Keratinocyte (primary cell): ENCODE measurements at regions not wholly inside any gene's neighbourhood (a gene's known extent, or its start where the extent isn't known, plus 50 kb on each side); places are given as distances from the start of the nearest gene placed in this dataset.

ENCODE experiments used
- DNase-seq: peaks from one replicate; pipeline ENCODE4 v3.0.0-alpha.2; 2011; ENCODE audit warnings: low read depth, missing footprints, low spot score
- FAIRE-seq: peaks from 2 replicates; lab custom pipeline; 2011; peaks lifted over from hg19 to GRCh38; lab: Jason Lieb, UNC
- H2AFZ ChIP-seq: 2 replicates; pipeline ENCODE4 v1.6.0; 2012; ENCODE audit warnings: low read length, control low read depth, inconsistent platforms; ENCODE audit not compliant: control insufficient read depth
- H3K27ac ChIP-seq: 2 replicates; pipeline ENCODE4 v1.5.1; 2011; ENCODE audit warnings: low read length; ENCODE audit not compliant: control insufficient read depth, insufficient read depth
- H3K27me3 ChIP-seq: 3 replicates; pipeline ENCODE4 v1.6.0; 2011; ENCODE audit warnings: low read length; ENCODE audit not compliant: control insufficient read depth, insufficient read depth; ENCODE audit errors: extremely low read depth
- H3K36me3 ChIP-seq, 2 experiments: 2 replicates in 1 of 2; 3 replicates in 1 of 2; pipeline ENCODE4 v1.5.1; 2011; ENCODE audit warnings: low read length in 2 of 2, mild to moderate bottlenecking in 1 of 2; ENCODE audit not compliant: control insufficient read depth in 2 of 2, insufficient read depth in 2 of 2; ENCODE audit errors: extremely low read depth in 1 of 2
- H3K4me1 ChIP-seq: 3 replicates; pipeline ENCODE4 v1.5.1; 2011; ENCODE audit warnings: low read length; ENCODE audit not compliant: control insufficient read depth, insufficient read depth; ENCODE audit errors: extremely low read depth
- H3K4me2 ChIP-seq: 3 replicates; pipeline ENCODE4 v1.6.0; 2011; ENCODE audit warnings: low read depth, low read length; ENCODE audit not compliant: control insufficient read depth, insufficient read depth; ENCODE audit errors: extremely low read depth
- H3K4me3 ChIP-seq, 3 experiments: fragments of 200-600 bp in 1 of 3; sonication (generic) in 1 of 3; 2 replicates in 2 of 3; 3 replicates in 1 of 3; pipeline ENCODE4 v1.5.1; 2011 to 2016; ENCODE audit warnings: low read length in 3 of 3, mild to moderate bottlenecking in 3 of 3, control low read depth in 2 of 3, inconsistent platforms in 1 of 3, low read depth in 1 of 3, mixed read lengths in 1 of 3, mixed run types in 1 of 3, moderate library complexity in 1 of 3; ENCODE audit not compliant: control insufficient read depth in 2 of 3, insufficient read depth in 2 of 3; ENCODE audit errors: extremely low read depth in 1 of 3
- H3K79me2 ChIP-seq: 2 replicates; pipeline ENCODE4 v1.6.0; 2012; ENCODE audit warnings: low read length; ENCODE audit not compliant: control insufficient read depth, insufficient read depth
- H3K9ac ChIP-seq: 3 replicates; pipeline ENCODE4 v1.6.0; 2011; ENCODE audit warnings: low read length; ENCODE audit not compliant: control insufficient read depth, insufficient read depth; ENCODE audit errors: extremely low read depth
- H3K9me1 ChIP-seq: 3 replicates; pipeline ENCODE4 v1.6.0; 2011; ENCODE audit warnings: low read length; ENCODE audit not compliant: control insufficient read depth, insufficient read depth; ENCODE audit errors: extremely low read depth
- H3K9me3 ChIP-seq: 2 replicates; pipeline ENCODE4 v1.5.1; 2012; ENCODE audit warnings: low read depth, low read length; ENCODE audit not compliant: control insufficient read depth
- H4K20me1 ChIP-seq: 3 replicates; pipeline ENCODE4 v1.6.0; 2011; ENCODE audit warnings: low read length; ENCODE audit not compliant: control insufficient read depth, insufficient read depth; ENCODE audit errors: extremely low read depth
- EZH2 ChIP-seq: IDR thresholded peaks from one replicate; pipeline ENCODE4 v1.6.1; 2012; ENCODE audit warnings: inconsistent platforms, mild to moderate bottlenecking, low read length, moderate library complexity
- dilution Hi-C: fragments of 300-500 bp; cut with MboI; formaldehyde crosslinking; loops from one replicate; pipeline ENCODE4 v1.7.0; 2020; ENCODE audit warnings: low sequenced_read_pairs; ENCODE audit not compliant: extremely low pct_ligation_motif_present
- TF ChIP-seq, protein P1 (sequence below), 3 experiments: IDR thresholded peaks in 1 of 3; conservative IDR thresholded peaks in 1 of 3; optimal IDR thresholded peaks in 1 of 3; 2 replicates in 2 of 3; 3 replicates in 1 of 3; pipeline versions ENCODE3 to v1.5.1; 2011; ENCODE audit warnings: low read length in 3 of 3, mild to moderate bottlenecking in 3 of 3, moderate library complexity in 2 of 3, control low read depth in 1 of 3, inconsistent platforms in 1 of 3; ENCODE audit not compliant: insufficient read depth in 2 of 3; ENCODE audit errors: extremely low read depth in 1 of 3

DNA sequence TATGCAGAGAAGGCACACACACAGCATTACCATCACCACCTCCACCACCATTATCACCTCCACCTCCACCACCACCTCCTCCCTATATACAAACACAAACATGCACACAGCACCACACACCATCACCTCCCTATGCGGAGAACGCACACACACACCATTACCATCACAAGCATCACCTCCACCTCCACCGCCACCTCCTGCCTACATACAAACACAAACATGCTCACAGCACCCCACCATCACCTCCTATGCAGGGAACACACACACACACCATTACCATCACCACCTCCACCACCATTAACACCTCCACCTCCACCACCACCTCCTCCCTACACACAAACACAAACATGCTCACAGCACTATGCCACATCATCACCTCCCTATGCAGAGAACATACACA lies 236.5 kb upstream of the AFDN start:
- Histone ChIP-seq H3K4me1 (no peaks in the 10 kb centered on the region), H3K79me2 (no peaks in the 10 kb centered on the region), H3K4me2 (no peak overlapping the region), H3K9me3 (peaks cover 3% of the 10 kb centered on the region), H3K27ac (no peak overlapping the region), H2AFZ (no peak overlapping the region), H4K20me1 (no peaks in the 10 kb centered on the region), H3K27me3 (no peaks in the 10 kb centered on the region), H3K36me3 (no peaks in the 10 kb centered on the region), H3K9ac (no peak overlapping the region), H3K9me1 (no peaks in the 10 kb centered on the region), H3K4me3 (no peak overlapping the region)
- TF ChIP-seq, protein P1, sequence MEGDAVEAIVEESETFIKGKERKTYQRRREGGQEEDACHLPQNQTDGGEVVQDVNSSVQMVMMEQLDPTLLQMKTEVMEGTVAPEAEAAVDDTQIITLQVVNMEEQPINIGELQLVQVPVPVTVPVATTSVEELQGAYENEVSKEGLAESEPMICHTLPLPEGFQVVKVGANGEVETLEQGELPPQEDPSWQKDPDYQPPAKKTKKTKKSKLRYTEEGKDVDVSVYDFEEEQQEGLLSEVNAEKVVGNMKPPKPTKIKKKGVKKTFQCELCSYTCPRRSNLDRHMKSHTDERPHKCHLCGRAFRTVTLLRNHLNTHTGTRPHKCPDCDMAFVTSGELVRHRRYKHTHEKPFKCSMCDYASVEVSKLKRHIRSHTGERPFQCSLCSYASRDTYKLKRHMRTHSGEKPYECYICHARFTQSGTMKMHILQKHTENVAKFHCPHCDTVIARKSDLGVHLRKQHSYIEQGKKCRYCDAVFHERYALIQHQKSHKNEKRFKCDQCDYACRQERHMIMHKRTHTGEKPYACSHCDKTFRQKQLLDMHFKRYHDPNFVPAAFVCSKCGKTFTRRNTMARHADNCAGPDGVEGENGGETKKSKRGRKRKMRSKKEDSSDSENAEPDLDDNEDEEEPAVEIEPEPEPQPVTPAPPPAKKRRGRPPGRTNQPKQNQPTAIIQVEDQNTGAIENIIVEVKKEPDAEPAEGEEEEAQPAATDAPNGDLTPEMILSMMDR (optimal IDR thresholded peaks at IDR 0.05 in 1 of 3, IDR thresholded peaks at IDR 0.05 in 1 of 3, conservative IDR thresholded peaks at IDR 0.05 in 1 of 3; ENCODE audit: extremely low read depth in 1 of 3, insufficient read depth in 2 of 3, low read length in 3 of 3), result no peak
- no peak for TF ChIP-seq EZH2
- dilution Hi-C loops, result no loop called here
- FAIRE-seq, result no peak
- DNase-seq, result no peak
